IMR-90 (cell line): ENCODE measurements at regions not wholly inside any gene's neighbourhood (a gene's known extent, or its start where the extent isn't known, plus 50 kb on each side); places are given as distances from the start of the nearest gene placed in this dataset.

Experiments
- ATAC-seq: fragments of 200-7000 bp; cut with Tn5 transposase; 2 replicates; pipeline ENCODE4 v1.9.1; 2020; ENCODE audit warnings: low read depth, mild to moderate bottlenecking, moderate library complexity
- BruUV-seq: library from RNA; stranded (reverse); fragments of 400-500 nt; replicated peaks from 2 replicates; lab custom pipeline; 2021; lab: Mats Ljungman, UMichigan
- CTCF ChIA-PET: fragments of 300-600 bp; formaldehyde crosslinking; extraction: SDS; loops from one replicate; lab custom pipeline; 2021; ENCODE audit warnings: antibody characterized with exemption; lab: Yijun Ruan, JAX
- POLR2A ChIA-PET: fragments of 300-600 bp; sonication (Branson Sonifier 250); formaldehyde crosslinking; loops from one replicate; lab custom pipeline; 2022; ENCODE audit warnings: antibody characterized with exemption; ENCODE audit not compliant: unreplicated experiment; lab: Charles Lee
- DNase-seq: peaks from one replicate; pipeline ENCODE4 v3.0.0; 2013
- H2AFZ ChIP-seq: replicated peaks from 2 replicates; pipeline ENCODE3; 2013; ENCODE audit warnings: low read length, mild to moderate bottlenecking; ENCODE audit not compliant: poor library complexity
- H2AK5ac ChIP-seq: 2 replicates; pipeline ENCODE4 v1.6.1; 2013; ENCODE audit warnings: low read depth, low read length, inconsistent platforms
- H2AK9ac ChIP-seq: replicated peaks from 2 replicates; pipeline ENCODE3; 2013; ENCODE audit warnings: mild to moderate bottlenecking, low read depth, low read length, moderate library complexity; ENCODE audit not compliant: poor library complexity
- H2BK120ac ChIP-seq: 2 replicates; pipeline ENCODE4 v1.6.1; 2013; ENCODE audit warnings: low read depth, low read length, inconsistent platforms
- H2BK15ac ChIP-seq: 3 replicates; pipeline ENCODE4 v1.6.1; 2013; ENCODE audit warnings: low read depth, low read length, inconsistent platforms
- H2BK20ac ChIP-seq: 2 replicates; pipeline ENCODE4 v1.6.1; 2013; ENCODE audit warnings: low read depth, mild to moderate bottlenecking, inconsistent platforms, low read length, moderate library complexity
- H2BK5ac ChIP-seq: 2 replicates; pipeline ENCODE4 v1.6.1; 2013; ENCODE audit warnings: mild to moderate bottlenecking, low read depth, low read length, inconsistent platforms; ENCODE audit not compliant: poor library complexity, severe bottlenecking
- H3K14ac ChIP-seq: replicated peaks from 2 replicates; pipeline ENCODE4 v1.6.1; 2013; ENCODE audit warnings: low read depth, low read length, inconsistent platforms
- H3K18ac ChIP-seq: 2 replicates; pipeline ENCODE4 v1.6.1; 2013; ENCODE audit warnings: low read depth, low read length, control low read depth
- H3K23ac ChIP-seq: 2 replicates; pipeline ENCODE4 v1.6.1; 2013; ENCODE audit warnings: low read depth, low read length, inconsistent platforms
- H3K27ac ChIP-seq: 2 replicates; pipeline ENCODE4 v1.5.1; 2013; ENCODE audit warnings: mild to moderate bottlenecking, control low read depth, low read length; ENCODE audit not compliant: insufficient read depth
- H3K27me3 ChIP-seq: 2 replicates; pipeline ENCODE4 v1.6.1; 2013; ENCODE audit warnings: low read length; ENCODE audit not compliant: control insufficient read depth, insufficient read depth
- H3K36me3 ChIP-seq: 2 replicates; pipeline ENCODE4 v1.6.1; 2013; ENCODE audit warnings: low read length, mixed read lengths; ENCODE audit not compliant: control insufficient read depth, insufficient read depth
- H3K4ac ChIP-seq: 2 replicates; pipeline ENCODE4 v1.6.1; 2013; ENCODE audit warnings: low read depth, low read length, inconsistent platforms
- H3K4me1 ChIP-seq: 2 replicates; pipeline ENCODE4 v1.6.1; 2013; ENCODE audit warnings: low read length, mixed read lengths; ENCODE audit not compliant: control insufficient read depth, insufficient read depth
- H3K4me2 ChIP-seq: 2 replicates; pipeline ENCODE4 v1.6.1; 2013; ENCODE audit warnings: low read depth, mild to moderate bottlenecking, control low read depth, low read length, moderate library complexity
- H3K4me3 ChIP-seq: 2 replicates; pipeline ENCODE4 v1.5.1; 2013; ENCODE audit warnings: low read depth, mild to moderate bottlenecking, control low read depth, low read length, moderate library complexity; ENCODE audit not compliant: insufficient read depth
- H3K56ac ChIP-seq: 2 replicates; pipeline ENCODE4 v1.6.1; 2013; ENCODE audit warnings: low read length, inconsistent platforms; ENCODE audit not compliant: insufficient read depth; ENCODE audit errors: extremely low read depth
- H3K79me1 ChIP-seq, 2 experiments: 2 replicates each; pipeline ENCODE4 v1.6.1; 2013; ENCODE audit warnings: low read length in 2 of 2, inconsistent platforms in 1 of 2, low read depth in 1 of 2
- H3K9ac ChIP-seq: 2 replicates; pipeline ENCODE4 v1.6.1; 2013; ENCODE audit warnings: low read depth, low read length, control low read depth
- H3K9me1 ChIP-seq: 2 replicates; pipeline ENCODE4 v1.6.1; 2013; ENCODE audit warnings: low read length, inconsistent platforms; ENCODE audit not compliant: insufficient read depth
- H3K9me3 ChIP-seq: 2 replicates; pipeline ENCODE4 v1.6.1; 2013; ENCODE audit warnings: low read length; ENCODE audit not compliant: control insufficient read depth, insufficient read depth
- H4K20me1 ChIP-seq: 2 replicates; pipeline ENCODE4 v1.6.1; 2013; ENCODE audit warnings: low read length, inconsistent platforms; ENCODE audit not compliant: insufficient read depth
- H4K5ac ChIP-seq: 2 replicates; pipeline ENCODE4 v1.6.1; 2013; ENCODE audit warnings: mild to moderate bottlenecking, low read depth, low read length, control low read depth
- H4K8ac ChIP-seq, 2 experiments: 2 replicates each; pipeline ENCODE4 v1.6.1; 2013; ENCODE audit warnings: low read depth in 2 of 2, low read length in 2 of 2, control low read depth in 1 of 2, inconsistent platforms in 1 of 2
- H4K91ac ChIP-seq: 2 replicates; pipeline ENCODE4 v1.6.1; 2013; ENCODE audit warnings: low read depth, low read length, inconsistent platforms; ENCODE audit not compliant: insufficient read depth
- BHLHE40 ChIP-seq: fragments of 150-350 bp; IDR thresholded peaks from 2 replicates; pipeline ENCODE4 v1.6.1; 2016; ENCODE audit warnings: mild to moderate bottlenecking, low read depth, low read length
- CEBPB ChIP-seq: IDR thresholded peaks from 2 replicates; pipeline ENCODE4 v1.6.1; 2012; ENCODE audit warnings: low read depth, low read length, improper control_type of control experiment
- CHD1 ChIP-seq: IDR thresholded peaks from 2 replicates; pipeline ENCODE4 v1.6.1; 2012; ENCODE audit warnings: low read depth, low read length, improper control_type of control experiment
- FOS ChIP-seq: fragments of 150-350 bp; IDR thresholded peaks from 2 replicates; pipeline ENCODE4 v1.6.1; 2016; ENCODE audit warnings: low read depth, low read length
- MAZ ChIP-seq: IDR thresholded peaks from 2 replicates; pipeline ENCODE4 v1.6.1; 2012; ENCODE audit warnings: low read depth, mild to moderate bottlenecking, low read length, improper control_type of control experiment, moderate library complexity, borderline replicate concordance
- MXI1 ChIP-seq: IDR thresholded peaks from 2 replicates; pipeline ENCODE4 v1.6.1; 2012; ENCODE audit warnings: low read depth, mild to moderate bottlenecking, low read length, moderate library complexity, borderline replicate concordance
- NFE2L2 ChIP-seq: fragments of 150-350 bp; IDR thresholded peaks from 2 replicates; pipeline ENCODE4 v1.6.1; 2016; ENCODE audit warnings: low read depth, mild to moderate bottlenecking, low read length
- POLR2A ChIP-seq: IDR thresholded peaks from 2 replicates; pipeline ENCODE4 v1.6.1; 2012; ENCODE audit warnings: mild to moderate bottlenecking, low read depth, low read length
- RAD21 ChIP-seq: IDR thresholded peaks from 2 replicates; pipeline ENCODE4 v1.6.1; 2012; ENCODE audit warnings: low read length, improper control_type of control experiment
- RCOR1 ChIP-seq: IDR thresholded peaks from 2 replicates; pipeline ENCODE4 v1.6.1; 2012; ENCODE audit warnings: mild to moderate bottlenecking, low read length, improper control_type of control experiment; ENCODE audit not compliant: insufficient replicate concordance
- RFX5 ChIP-seq: IDR thresholded peaks from 2 replicates; pipeline ENCODE4 v1.8.0; 2012; ENCODE audit warnings: low read depth, mild to moderate bottlenecking, low read length, moderate library complexity
- SMC3 ChIP-seq: fragments of 150-350 bp; IDR thresholded peaks from 2 replicates; pipeline ENCODE4 v1.6.1; 2016; ENCODE audit warnings: low read depth, mild to moderate bottlenecking, antibody characterized with exemption, low read length, moderate library complexity
- WGBS, 2 experiments: methylation state at CpG; one replicate each; pipeline versions ENCODE4 v1.1.5 to v1.1.7; 2013; ENCODE audit warnings: missing lambda C conversion rate in 2 of 2; ENCODE audit not compliant: insufficient read length in 1 of 2; ENCODE audit errors: extremely low coverage in 2 of 2; 5-methylcytosine and 5-hydroxymethylcytosine counted together
- dilution Hi-C: fragments of 300-500 bp; cut with HindIII; formaldehyde crosslinking; loops from one replicate; pipeline ENCODE4 v1.14.3; 2018; ENCODE audit warnings: low sequenced_read_pairs; ENCODE audit not compliant: unreplicated experiment
- in situ Hi-C: fragments of 300-500 bp; cut with MboI; formaldehyde crosslinking; loops from 3 replicates; pipeline ENCODE4 v1.14.3; 2019; ENCODE audit warnings: low sequenced_read_pairs, inconsistent platforms, mixed read lengths
- intact Hi-C: fragments of 100-400 bp; cut with micrococcal nuclease; formaldehyde crosslinking; loops from 2 replicates; pipeline ENCODE4 v1.10.0; 2022
- TF ChIP-seq, protein P1 (sequence below): fragments of 150-350 bp; IDR thresholded peaks from 2 replicates; pipeline ENCODE4 v1.6.1; 2016; ENCODE audit warnings: low read depth, mild to moderate bottlenecking, low read length, moderate library complexity, borderline replicate concordance
- TF ChIP-seq, protein P2 (sequence below): fragments of 150-350 bp; IDR thresholded peaks from 2 replicates; pipeline ENCODE4 v1.6.1; 2017; ENCODE audit warnings: mild to moderate bottlenecking, antibody characterized with exemption, low read length, low read depth
- TF ChIP-seq, protein P3 (sequence below): conservative IDR thresholded peaks from 2 replicates; pipeline ENCODE4 v1.5.1; 2012; ENCODE audit warnings: mild to moderate bottlenecking, low read depth, low read length, improper control_type of control experiment

GRCh38 chr2:217685255-217685605 is 317.6 kb downstream of the TNS1 start:
- H2BK120ac ChIP-seq, result peak overlapping the region; percentile 78
- no peak overlapping the region for H2AK5ac ChIP-seq
- no peak overlapping the region for H3K9ac ChIP-seq
- H3K4me1 ChIP-seq, result peaks cover 10% of the 10 kb centered on the region
- peak overlapping the region; percentile 70 for H2BK20ac ChIP-seq
- no peak overlapping the region for H2AFZ ChIP-seq
- ChIA-PET POLR2A (no interaction called here), CTCF (no interaction called here)
- no peaks in the 10 kb centered on the region for H3K9me3 ChIP-seq
- ATAC-seq, result peak; percentile 98
- H3K4ac ChIP-seq, result peak overlapping the region; percentile 8; the same call in 1 of the 2 replicates
- H2BK5ac ChIP-seq, result peak overlapping the region; percentile 18
- no peak overlapping the region for H3K4me2 ChIP-seq
- no CpG with 5 or more reads among the region's 4 CpGs for WGBS, 2 experiments
- peak; percentile 57; the same call in 1 of the 2 replicates for TF ChIP-seq MAZ
- TF ChIP-seq, protein P1, sequence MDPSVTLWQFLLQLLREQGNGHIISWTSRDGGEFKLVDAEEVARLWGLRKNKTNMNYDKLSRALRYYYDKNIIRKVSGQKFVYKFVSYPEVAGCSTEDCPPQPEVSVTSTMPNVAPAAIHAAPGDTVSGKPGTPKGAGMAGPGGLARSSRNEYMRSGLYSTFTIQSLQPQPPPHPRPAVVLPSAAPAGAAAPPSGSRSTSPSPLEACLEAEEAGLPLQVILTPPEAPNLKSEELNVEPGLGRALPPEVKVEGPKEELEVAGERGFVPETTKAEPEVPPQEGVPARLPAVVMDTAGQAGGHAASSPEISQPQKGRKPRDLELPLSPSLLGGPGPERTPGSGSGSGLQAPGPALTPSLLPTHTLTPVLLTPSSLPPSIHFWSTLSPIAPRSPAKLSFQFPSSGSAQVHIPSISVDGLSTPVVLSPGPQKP, result no peak
- TF ChIP-seq, protein P2, sequence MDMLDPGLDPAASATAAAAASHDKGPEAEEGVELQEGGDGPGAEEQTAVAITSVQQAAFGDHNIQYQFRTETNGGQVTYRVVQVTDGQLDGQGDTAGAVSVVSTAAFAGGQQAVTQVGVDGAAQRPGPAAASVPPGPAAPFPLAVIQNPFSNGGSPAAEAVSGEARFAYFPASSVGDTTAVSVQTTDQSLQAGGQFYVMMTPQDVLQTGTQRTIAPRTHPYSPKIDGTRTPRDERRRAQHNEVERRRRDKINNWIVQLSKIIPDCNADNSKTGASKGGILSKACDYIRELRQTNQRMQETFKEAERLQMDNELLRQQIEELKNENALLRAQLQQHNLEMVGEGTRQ, result no peak
- no peak for TF ChIP-seq RFX5
- TF ChIP-seq NFE2L2, result no peak
- no peak for TF ChIP-seq CHD1
- TF ChIP-seq MXI1, result no peak
- TF ChIP-seq BHLHE40, result peak; percentile 66
- TF ChIP-seq RCOR1, result no peak
- TF ChIP-seq, protein P3, sequence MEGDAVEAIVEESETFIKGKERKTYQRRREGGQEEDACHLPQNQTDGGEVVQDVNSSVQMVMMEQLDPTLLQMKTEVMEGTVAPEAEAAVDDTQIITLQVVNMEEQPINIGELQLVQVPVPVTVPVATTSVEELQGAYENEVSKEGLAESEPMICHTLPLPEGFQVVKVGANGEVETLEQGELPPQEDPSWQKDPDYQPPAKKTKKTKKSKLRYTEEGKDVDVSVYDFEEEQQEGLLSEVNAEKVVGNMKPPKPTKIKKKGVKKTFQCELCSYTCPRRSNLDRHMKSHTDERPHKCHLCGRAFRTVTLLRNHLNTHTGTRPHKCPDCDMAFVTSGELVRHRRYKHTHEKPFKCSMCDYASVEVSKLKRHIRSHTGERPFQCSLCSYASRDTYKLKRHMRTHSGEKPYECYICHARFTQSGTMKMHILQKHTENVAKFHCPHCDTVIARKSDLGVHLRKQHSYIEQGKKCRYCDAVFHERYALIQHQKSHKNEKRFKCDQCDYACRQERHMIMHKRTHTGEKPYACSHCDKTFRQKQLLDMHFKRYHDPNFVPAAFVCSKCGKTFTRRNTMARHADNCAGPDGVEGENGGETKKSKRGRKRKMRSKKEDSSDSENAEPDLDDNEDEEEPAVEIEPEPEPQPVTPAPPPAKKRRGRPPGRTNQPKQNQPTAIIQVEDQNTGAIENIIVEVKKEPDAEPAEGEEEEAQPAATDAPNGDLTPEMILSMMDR, result no peak
- TF ChIP-seq FOS, result peak; percentile 62; the same call in 1 of the 2 replicates
- TF ChIP-seq RAD21, result no peak
- no peak; the same call in 1 of the 2 replicates for TF ChIP-seq SMC3
- TF ChIP-seq POLR2A, result no peak
- TF ChIP-seq CEBPB, result peak; percentile 98
- H3K79me1 ChIP-seq, result no peaks in the 10 kb centered on the region
- no peak overlapping the region for H3K56ac ChIP-seq
- H3K23ac ChIP-seq, result no peak overlapping the region
- peak overlapping the region; percentile 18; the same call in 1 of the 2 replicates for H4K5ac ChIP-seq
- H3K14ac ChIP-seq, result 0 out of 2 replicates have a peak overlapping the region, but pooled peaks have one; percentile 41
- intact Hi-C loops, result no loop called here
- H2AK9ac ChIP-seq, result no peak overlapping the region
- H3K18ac ChIP-seq, result peak overlapping the region; percentile 25
- no peak overlapping the region for H3K4me3 ChIP-seq
- no peaks in the 10 kb centered on the region for H3K27me3 ChIP-seq
- H2BK15ac ChIP-seq, result peak overlapping the region; percentile 16; the same call in 1 of the 3 replicates
- peak; percentile 95 for DNase-seq
- dilution Hi-C loops, result no loop called here
- no TSS peak for BruUV-seq
- in situ Hi-C loops, result no loop called here
- peak overlapping the region in 1 of 2 experiments; percentile 65; a peak in 3 of 4 replicates for H4K8ac ChIP-seq
- peak overlapping the region; percentile 69 for H4K91ac ChIP-seq
- no peaks in the 10 kb centered on the region for H4K20me1 ChIP-seq
- peak overlapping the region; percentile 62; the same call in 1 of the 2 replicates for H3K27ac ChIP-seq
- no peaks in the 10 kb centered on the region for H3K36me3 ChIP-seq
- H3K9me1 ChIP-seq, result no peaks in the 10 kb centered on the region
